CD14-positive monocyte (primary cell): ENCODE measurements at regions not wholly inside any gene's neighbourhood (a gene's known extent, or its start where the extent isn't known, plus 50 kb on each side); places are given as distances from the start of the nearest gene placed in this dataset.

ENCODE experiments used
- DNase-seq, 3 donors: peaks; one replicate each; pipeline ENCODE4 v3.0.0-alpha.2; 2011 to 2022
- H2AFZ ChIP-seq: 2 replicates; pipeline ENCODE4 v1.6.0; 2012; ENCODE audit warnings: mild to moderate bottlenecking, low read depth, low read length, inconsistent platforms; ENCODE audit not compliant: insufficient read depth, poor library complexity, severe bottlenecking
- H3K27ac ChIP-seq, 2 donors: 1 replicate in 1 of 2; 2 replicates in 1 of 2; pipeline ENCODE4 v1.5.1; 2012 to 2013; ENCODE audit warnings: low read length in 2 of 2, control low read depth in 1 of 2, inconsistent platforms in 1 of 2, low read depth in 1 of 2, mild to moderate bottlenecking in 1 of 2
- H3K27me3 ChIP-seq, 2 donors: one replicate each; pipeline versions ENCODE4 v1.6.0 to v1.6.1; 2011 to 2013; ENCODE audit warnings: low read length in 2 of 2; ENCODE audit not compliant: control insufficient read depth in 2 of 2, insufficient read depth in 2 of 2
- H3K36me3 ChIP-seq, 2 donors: replicated peaks in 1 of 2; 1 replicate in 1 of 2; 2 replicates in 1 of 2; pipeline versions ENCODE4 v1.5.1 to v1.6.1; 2012 to 2013; ENCODE audit warnings: low read length in 2 of 2, control low read depth in 1 of 2, inconsistent platforms in 1 of 2, mild to moderate bottlenecking in 1 of 2; ENCODE audit not compliant: insufficient read depth in 2 of 2, control insufficient read depth in 1 of 2
- H3K4me1 ChIP-seq, 2 donors: 1 replicate in 1 of 2; 2 replicates in 1 of 2; pipeline versions ENCODE4 v1.5.1 to v1.6.1; 2012 to 2013; ENCODE audit warnings: low read length in 2 of 2, control low read depth in 1 of 2, inconsistent platforms in 1 of 2, mild to moderate bottlenecking in 1 of 2, moderate library complexity in 1 of 2; ENCODE audit not compliant: insufficient read depth in 2 of 2, control insufficient read depth in 1 of 2
- H3K4me2 ChIP-seq: replicated peaks from 2 replicates; pipeline ENCODE3; 2012; ENCODE audit warnings: low read length, moderate library complexity, mild to moderate bottlenecking; ENCODE audit not compliant: poor library complexity, severe bottlenecking; ENCODE audit errors: extremely low read depth
- H3K4me3 ChIP-seq, 3 experiments: fragments of 200-600 bp in 1 of 3; sonication (generic) in 1 of 3; replicated peaks in 1 of 3; 1 replicate in 2 of 3; 2 replicates in 1 of 3; pipeline ENCODE4 v1.5.1; 2011 to 2013; ENCODE audit warnings: low read length in 3 of 3, mild to moderate bottlenecking in 3 of 3, control low read depth in 2 of 3, low read depth in 2 of 3, inconsistent platforms in 1 of 3, moderate library complexity in 1 of 3
- H3K79me2 ChIP-seq: 2 replicates; pipeline ENCODE4 v1.6.0; 2012; ENCODE audit warnings: mild to moderate bottlenecking, control low read depth, inconsistent platforms, low read length, moderate library complexity; ENCODE audit not compliant: insufficient read depth
- H3K9ac ChIP-seq: 2 replicates; pipeline ENCODE4 v1.6.0; 2017; ENCODE audit warnings: low read length, mild to moderate bottlenecking; ENCODE audit not compliant: insufficient read depth, poor library complexity, severe bottlenecking
- H3K9me3 ChIP-seq, 2 donors: replicated peaks in 1 of 2; 1 replicate in 1 of 2; 2 replicates in 1 of 2; pipeline versions ENCODE4 v1.5.1 to v1.6.1; 2012 to 2013; ENCODE audit warnings: low read length in 2 of 2, control low read depth in 1 of 2; ENCODE audit not compliant: control insufficient read depth in 1 of 2, insufficient read depth in 1 of 2
- H4K20me1 ChIP-seq: 2 replicates; pipeline ENCODE4 v1.6.0; 2012; ENCODE audit warnings: mild to moderate bottlenecking, low read length, control low read depth, moderate library complexity; ENCODE audit not compliant: insufficient read depth
- H3K27ac Mint-ChIP-seq, 7 donors: one replicate each; pipeline ENCODE4 v1.8.0; 2020; ENCODE audit warnings: mild to moderate bottlenecking in 7 of 7, mixed read lengths in 7 of 7, moderate library complexity in 6 of 7, inconsistent platforms in 2 of 7
- H3K27me3 Mint-ChIP-seq, 3 donors: one replicate each; pipeline ENCODE4 v1.8.0; 2021 to 2022; ENCODE audit warnings: low read depth in 3 of 3, mild to moderate bottlenecking in 3 of 3, mixed read lengths in 3 of 3, moderate library complexity in 3 of 3, inconsistent platforms in 1 of 3
- H3K36me3 Mint-ChIP-seq, 2 donors: one replicate each; pipeline ENCODE4 v1.8.0; 2020; ENCODE audit warnings: mixed read lengths in 2 of 2, inconsistent platforms in 1 of 2, mild to moderate bottlenecking in 1 of 2
- H3K4me1 Mint-ChIP-seq: one replicate; pipeline ENCODE4 v1.8.0; 2020; ENCODE audit warnings: mild to moderate bottlenecking, mixed read lengths
- H3K4me3 Mint-ChIP-seq, 2 donors: one replicate each; pipeline ENCODE4 v1.8.0; 2020; ENCODE audit warnings: mild to moderate bottlenecking in 2 of 2, mixed read lengths in 2 of 2, moderate library complexity in 1 of 2
- H3K9me3 Mint-ChIP-seq, 7 donors: one replicate each; pipeline ENCODE4 v1.8.0; 2020 to 2022; ENCODE audit warnings: mixed read lengths in 7 of 7, mild to moderate bottlenecking in 6 of 7, moderate library complexity in 6 of 7, inconsistent platforms in 2 of 7
- CTCF ChIP-seq: fragments of 200-600 bp; IDR thresholded peaks from one replicate; pipeline ENCODE4 v1.8.0; 2022; ENCODE audit warnings: antibody characterized with exemption, mild to moderate bottlenecking
- whole genome bisulfite sequencing: methylation state at CpG from one replicate; pipeline ENCODE4 v1.1.5; 2013; ENCODE audit warnings: missing lambda C conversion rate; ENCODE audit not compliant: insufficient coverage; 5-methylcytosine and 5-hydroxymethylcytosine counted together
- intact Hi-C, 2 donors: fragments of 100-400 bp; cut with micrococcal nuclease; formaldehyde crosslinking; loops; one replicate each; pipeline versions ENCODE4 v1.15.0 to v1.15.1; 2023

- intact Hi-C loops, result no loop called here
- H3K27ac ChIP-seq, result no peak overlapping the region
- no peak overlapping the region for H3K4me3 ChIP-seq
- peak in 2 of 3 donors; percentile 10 to 34 for DNase-seq
- H3K27ac Mint-ChIP-seq, result peak overlapping the region in 1 of 7 donors; percentile 44
- WGBS, result 0% methylated on average over 6 of the region's 13 CpGs
- H3K9ac ChIP-seq, result no peak overlapping the region
- TF ChIP-seq CTCF, result no peak
- peak overlapping the region; percentile 58 for H2AFZ ChIP-seq
- no peaks in the 10 kb centered on the region for H4K20me1 ChIP-seq
- no peaks in the 10 kb centered on the region for H3K36me3 ChIP-seq
- H3K4me2 ChIP-seq, result no peak overlapping the region
- peaks cover 5 to 10% of the 10 kb centered on the region in 2 donors for H3K4me1 ChIP-seq
- H3K9me3 ChIP-seq, result no peaks in the 10 kb centered on the region
- no peaks in the 10 kb centered on the region for H3K9me3 Mint-ChIP-seq
- no peaks in the 10 kb centered on the region for H3K27me3 ChIP-seq
- no peaks in the 10 kb centered on the region for H3K79me2 ChIP-seq
- H3K4me3 Mint-ChIP-seq, result no peak overlapping the region
- peaks cover 0 to 5% (median 3%) of the 10 kb centered on the region in 3 donors for H3K27me3 Mint-ChIP-seq
- H3K4me1 Mint-ChIP-seq, result peaks cover 13% of the 10 kb centered on the region
- no peaks in the 10 kb centered on the region for H3K36me3 Mint-ChIP-seq
Observed at GRCh38 chr22:27580311-27580897, 221.2 kb downstream of the MN1 start.

GRCh38 chr22:27581236-27581635 lies 220.3 kb downstream of the MN1 start:
- no peaks in the 10 kb centered on the region for H3K9me3 Mint-ChIP-seq
- 92% methylated on average over 6 of the region's 8 CpGs for WGBS
- Histone ChIP-seq H3K36me3 (no peaks in the 10 kb centered on the region), H3K4me3 (no peak overlapping the region), H3K27me3 (no peaks in the 10 kb centered on the region), H3K4me1 (peaks cover 5 to 10% of the 10 kb centered on the region in 2 donors), H3K79me2 (no peaks in the 10 kb centered on the region), H3K27ac (no peak overlapping the region), H3K4me2 (no peak overlapping the region), H4K20me1 (no peaks in the 10 kb centered on the region), H2AFZ (no peak overlapping the region), H3K9ac (no peak overlapping the region), H3K9me3 (no peaks in the 10 kb centered on the region)
- H3K4me3 Mint-ChIP-seq, result no peak overlapping the region
- peaks cover 0 to 5% (median 3%) of the 10 kb centered on the region in 3 donors for H3K27me3 Mint-ChIP-seq
- intact Hi-C loops, result no loop called here
- peak overlapping the region in 1 of 7 donors; percentile 39 for H3K27ac Mint-ChIP-seq
- TF ChIP-seq CTCF, result no peak
- H3K36me3 Mint-ChIP-seq, result no peaks in the 10 kb centered on the region
- H3K4me1 Mint-ChIP-seq, result peaks cover 13% of the 10 kb centered on the region
- no peak for DNase-seq
